Panc1 (cell line): ENCODE measurements at regions not wholly inside any gene's neighbourhood (a gene's known extent, or its start where the extent isn't known, plus 50 kb on each side); places are given as distances from the start of the nearest gene placed in this dataset.

ENCODE experiments used
- CTCF ChIP-seq: fragments of 450-650 bp; IDR thresholded peaks from 2 replicates; pipeline ENCODE4 v1.5.1; 2017; ENCODE audit warnings: mild to moderate bottlenecking
- POLR2AphosphoS5 ChIP-seq: IDR thresholded peaks from 2 replicates; pipeline ENCODE4 v1.6.1; 2012; ENCODE audit warnings: mild to moderate bottlenecking, low read depth, low read length, moderate library complexity
- REST ChIP-seq, 2 experiments: IDR thresholded peaks; 2 replicates each; pipeline ENCODE4 v1.6.1; 2011 to 2012; ENCODE audit warnings: low read depth in 2 of 2, control low read depth in 1 of 2, low read length in 1 of 2, mild to moderate bottlenecking in 1 of 2, moderate library complexity in 1 of 2; ENCODE audit not compliant: insufficient read depth in 1 of 2
- SIN3A ChIP-seq: IDR thresholded peaks from 2 replicates; pipeline ENCODE4 v1.6.1; 2012; ENCODE audit warnings: low read depth, mild to moderate bottlenecking, low read length, moderate library complexity, borderline replicate concordance; ENCODE audit not compliant: insufficient read depth
- TCF7L2 ChIP-seq: IDR thresholded peaks from 2 replicates; pipeline ENCODE4 v1.6.1; 2011; ENCODE audit warnings: mild to moderate bottlenecking, low read depth, low read length, inconsistent platforms

DNA sequence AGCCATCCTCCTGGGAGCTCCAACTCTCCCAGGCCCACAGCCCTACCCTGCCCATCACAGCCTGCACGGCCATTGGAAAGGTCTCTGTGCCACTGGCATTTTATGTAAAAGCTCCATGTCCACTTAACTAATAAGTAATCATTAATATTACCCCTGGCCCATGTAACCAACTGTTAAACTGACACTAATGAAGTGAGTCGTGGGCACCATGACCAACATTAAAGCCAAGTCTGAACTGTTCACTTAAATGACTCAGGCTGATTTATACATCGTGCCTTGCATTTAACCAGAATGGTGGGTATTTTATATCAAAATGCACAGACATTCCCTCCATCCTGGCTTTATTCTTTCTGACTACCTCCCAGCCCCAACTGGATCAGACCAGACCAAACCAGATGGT, 229.3 kb downstream of the SOX9 start:
- TF ChIP-seq CTCF (no peak), SIN3A (no peak), POLR2AphosphoS5 (no peak), REST (IDR thresholded peaks at IDR 0.05; ENCODE audit: insufficient read depth in 1 of 2, low read depth in 2 of 2, low read length in 1 of 2) (no peak), TCF7L2 (no peak)
